Renal cortex interstitium (tissue), 11 donors: ENCODE measurements at regions not wholly inside any gene's neighbourhood (a gene's known extent, or its start where the extent isn't known, plus 50 kb on each side); places are given as distances from the start of the nearest gene placed in this dataset.
"Not testable (repeated sequence)": the region's sequence is repeated elsewhere in the genome, so short reads cannot be mapped to it uniquely, and the experiment has no call there.

Source experiments
- DNase-seq, 11 donors: peaks; one replicate each; pipeline ENCODE4 v3.0.0-alpha.2; 2013; ENCODE audit warnings: low read depth in 9 of 11, low spot score in 4 of 11; ENCODE audit errors: extremely low read depth in 1 of 11

GRCh38 chr12:67056329-67056728 lies 212.8 kb upstream of the CAND1 start:
- DNase-seq = no peak

GRCh38 chr12:67057072-67057471 lies 212.1 kb upstream of the CAND1 start:
- no peak for DNase-seq

- no peak for DNase-seq
Measured at GRCh38 chr12:67062193-67062592, 207.0 kb upstream of the CAND1 start.

DNA sequence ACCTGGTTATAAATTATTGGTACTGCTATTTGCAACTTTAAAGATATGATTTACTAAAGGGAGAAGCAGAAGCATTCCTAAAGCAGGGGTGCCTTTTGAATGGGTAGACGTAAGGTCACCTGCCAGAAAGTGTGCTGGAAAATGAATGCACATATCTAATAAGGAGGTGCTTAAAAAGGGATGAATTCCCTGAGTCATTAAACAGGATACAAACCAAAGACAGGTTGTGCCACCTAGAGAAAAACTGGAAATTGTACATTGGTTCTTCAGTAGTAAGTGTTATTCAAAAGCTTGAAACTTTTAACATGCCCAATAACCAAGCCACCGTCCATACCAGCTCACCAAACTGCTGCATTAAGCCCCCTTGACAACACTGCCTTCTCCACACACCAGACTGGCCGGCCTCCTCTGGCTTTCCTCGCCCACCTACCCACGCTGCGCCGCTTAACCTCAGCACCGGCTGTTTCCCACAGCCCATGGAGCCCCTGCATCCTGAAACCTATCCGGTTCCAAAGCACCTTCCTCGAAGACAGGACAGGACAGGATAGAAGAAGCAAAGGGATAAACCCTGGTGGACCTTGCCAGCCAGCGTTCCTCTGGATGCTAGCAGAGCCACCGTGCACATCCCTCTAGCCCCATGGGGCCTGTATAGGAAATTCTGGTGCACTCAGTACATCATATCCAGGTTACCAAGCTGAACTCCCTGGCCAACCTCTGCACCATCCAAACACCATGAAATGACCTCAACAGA lies 201.5 kb upstream of the CAND1 start:
- DNase-seq = no peak

DNA sequence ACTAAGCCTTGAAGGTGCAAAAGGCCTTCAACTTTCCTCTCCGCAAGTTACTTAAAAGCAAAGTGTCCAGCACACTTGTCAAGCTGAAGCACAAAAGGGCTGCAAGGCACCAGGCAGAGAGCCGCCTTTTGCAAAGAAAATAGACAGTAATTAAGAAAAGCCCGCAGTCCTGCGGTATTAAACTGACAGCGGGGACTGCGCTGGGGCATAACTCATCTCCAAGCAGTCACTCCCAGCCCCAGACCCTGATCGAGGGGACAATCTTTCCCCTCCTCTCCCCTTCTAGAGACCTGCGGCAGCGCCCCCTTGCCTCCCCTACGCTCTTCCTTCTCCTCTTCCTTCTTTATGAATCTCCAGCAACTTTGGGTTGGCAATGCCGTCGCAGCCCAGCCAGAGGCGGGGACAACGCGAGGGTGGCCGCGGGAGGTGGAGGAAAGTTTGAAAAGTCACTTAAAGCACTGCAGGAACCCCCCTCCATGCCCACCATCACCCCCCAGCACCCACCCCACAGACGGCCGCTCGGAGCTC lies 200.9 kb upstream of the CAND1 start:
- DNase-seq = peak in 1 of 11 donors; percentile 26

DNA sequence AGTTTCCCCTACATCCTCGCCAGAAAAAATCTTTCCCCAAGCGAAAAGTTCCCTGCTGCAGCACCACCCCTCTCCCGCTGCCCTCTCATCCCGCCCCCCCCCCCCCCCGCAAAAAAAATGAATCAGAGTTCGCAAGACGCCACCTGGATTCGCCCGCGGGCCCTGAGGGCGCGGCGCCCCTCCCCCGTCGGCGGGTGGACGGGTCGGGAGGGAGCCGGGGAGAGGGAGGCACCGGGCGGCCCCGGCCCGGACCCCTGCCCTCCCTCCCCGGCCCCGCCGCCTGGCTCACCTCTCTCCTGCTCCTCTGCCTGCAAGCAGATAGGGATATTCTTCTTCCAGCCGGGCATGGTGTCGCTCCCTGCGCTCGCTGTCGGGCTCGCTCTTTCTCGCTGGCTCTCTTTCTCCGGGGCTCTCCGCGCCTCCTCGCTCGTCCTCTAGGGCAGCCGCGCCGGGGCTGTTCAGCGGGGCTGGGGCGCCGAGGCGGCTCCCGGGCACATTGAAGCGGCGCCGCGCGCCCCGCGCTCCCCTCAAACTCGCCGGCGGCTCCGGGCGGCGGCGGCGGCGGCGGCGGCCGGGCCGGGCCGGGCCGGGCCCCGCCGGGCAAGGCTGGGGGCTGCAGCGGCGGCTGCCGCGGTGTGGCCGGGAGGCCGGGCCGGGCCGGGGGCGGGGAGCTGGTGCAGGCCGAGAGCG lies 200.3 kb upstream of the CAND1 start:
- peak in 4 of 11 donors; percentile 45 to 54 (median 46) for DNase-seq

DNA sequence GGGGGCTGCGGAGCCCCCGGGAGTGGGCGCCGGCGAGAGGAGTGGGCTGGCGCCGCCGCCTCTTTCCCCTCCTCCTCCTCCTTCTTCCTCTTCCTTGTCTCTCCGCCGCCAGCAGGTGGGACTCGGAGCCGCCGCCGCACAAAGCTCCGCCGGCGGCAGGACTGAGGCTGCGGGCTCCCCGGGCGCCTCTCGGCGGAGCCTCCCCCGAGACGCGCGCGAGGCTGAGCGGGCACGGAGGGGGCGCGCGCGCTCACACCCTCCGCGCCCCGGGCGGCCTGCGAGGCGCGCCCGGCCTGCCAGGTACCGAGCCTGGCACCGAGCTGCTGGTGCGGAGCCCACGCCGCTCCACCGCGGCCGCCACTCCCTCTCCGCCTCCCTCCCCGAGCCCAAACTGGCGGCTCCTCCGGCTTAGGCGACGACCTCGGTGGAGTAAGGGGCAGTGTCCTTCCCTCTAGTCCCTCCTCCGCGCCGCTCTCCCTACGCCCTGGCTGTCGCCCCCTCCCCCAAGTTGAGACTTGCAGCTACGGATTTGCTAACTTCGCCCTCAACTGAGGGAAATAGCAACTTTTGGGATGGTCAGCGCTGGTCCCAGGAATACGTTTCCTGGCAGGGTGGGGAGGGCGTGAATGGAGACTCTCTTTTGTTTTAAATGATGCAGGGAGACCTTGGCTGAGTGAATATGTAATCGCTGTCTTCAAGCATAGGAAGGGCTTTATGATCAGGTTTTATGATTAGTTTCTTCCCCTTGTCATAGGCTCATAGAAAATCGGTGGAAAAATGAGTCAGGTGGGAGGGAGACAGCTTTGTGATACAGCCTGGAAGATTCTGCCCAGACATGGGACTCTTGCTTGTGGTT lies 199.5 kb upstream of the CAND1 start:
- peak in 6 of 11 donors; percentile 43 to 60 (median 54) for DNase-seq

DNA sequence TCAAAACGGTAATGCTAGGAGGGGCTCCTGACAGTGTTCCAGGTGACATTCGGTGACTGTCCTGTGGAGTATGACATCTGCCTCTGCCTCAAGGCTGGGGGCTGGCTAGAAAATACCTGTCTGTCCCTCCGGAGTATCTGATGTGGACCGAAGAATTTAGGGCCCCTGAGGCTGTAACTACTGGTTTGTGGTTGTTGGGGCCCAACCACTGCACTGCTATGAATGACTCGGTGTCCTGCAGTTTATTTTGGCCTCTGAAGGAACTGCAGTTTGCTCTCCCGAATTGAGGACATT lies 198.9 kb upstream of the CAND1 start:
- no peak for DNase-seq

DNA sequence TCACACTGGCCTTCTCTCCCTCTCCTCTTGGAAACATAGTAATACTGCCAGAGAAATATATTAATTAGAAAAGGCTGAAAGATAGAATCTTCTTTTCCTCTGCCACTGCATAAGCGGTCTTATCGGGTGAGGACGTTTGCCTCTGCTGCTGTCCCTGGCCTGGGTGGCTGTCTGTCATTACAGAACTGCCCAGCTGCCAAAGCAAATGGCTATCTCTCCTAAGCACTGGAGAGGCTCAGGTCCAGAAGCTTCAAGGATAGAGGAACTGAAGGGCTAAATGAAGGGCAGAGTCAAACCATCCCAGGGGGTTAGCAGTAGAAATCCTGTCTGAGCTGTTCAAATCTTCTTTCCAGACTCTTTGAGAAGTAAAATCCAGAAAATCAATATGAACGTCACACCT lies 198.6 kb upstream of the CAND1 start:
- DNase-seq = no peak

- not testable (repeated sequence) for DNase-seq
Measured at GRCh38 chr12:67072281-67072680, 196.9 kb upstream of the CAND1 start.

- DNase-seq = no peak
Measured at GRCh38 chr12:67073336-67073735, 195.8 kb upstream of the CAND1 start.

GRCh38 chr12:67074072-67074471 lies 195.1 kb upstream of the CAND1 start:
- no peak for DNase-seq

- no peak for DNase-seq
Measured at GRCh38 chr12:67077617-67078016, 191.5 kb upstream of the CAND1 start.

DNA sequence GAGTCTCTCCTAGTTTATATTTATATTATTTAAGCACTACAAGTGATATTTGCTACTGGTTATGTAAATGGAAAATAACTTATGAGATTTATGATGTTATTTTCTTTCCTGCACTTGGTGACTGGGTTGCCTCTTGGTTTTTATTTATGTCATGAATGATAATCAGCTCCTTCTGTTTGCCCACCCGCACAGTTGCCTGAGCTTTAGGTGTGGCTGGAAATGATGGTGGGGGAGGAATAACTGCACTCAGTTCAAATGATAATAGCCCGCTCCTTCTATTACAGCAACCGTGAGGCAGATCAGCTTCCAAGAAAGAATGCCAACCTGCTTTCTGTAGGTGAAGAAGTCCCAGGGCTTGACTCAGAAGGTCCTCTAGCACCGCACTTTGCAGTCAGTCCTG lies 190.2 kb upstream of the CAND1 start:
- no peak for DNase-seq

DNA sequence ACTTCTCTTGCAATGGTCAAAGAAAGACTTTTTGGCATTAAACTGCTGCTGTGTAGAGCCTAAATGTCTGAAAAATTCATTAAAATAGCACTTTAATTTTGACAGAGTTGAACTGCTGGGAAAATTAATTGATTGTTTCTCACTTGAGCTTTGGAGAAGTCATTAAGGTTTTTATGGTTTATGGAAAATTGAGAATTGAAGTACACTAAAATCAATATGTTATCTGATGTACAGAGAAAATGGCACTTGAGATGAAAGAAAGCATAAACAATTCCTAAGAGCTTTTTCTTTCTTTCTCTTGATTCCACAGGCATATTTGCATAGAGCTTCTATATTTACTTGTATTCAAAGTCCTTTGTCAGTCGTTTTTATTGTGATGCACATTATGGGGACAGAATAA lies 188.5 kb upstream of the CAND1 start:
- DNase-seq = no peak

- DNase-seq = no peak
Measured at GRCh38 chr12:67082221-67082620, 186.9 kb upstream of the CAND1 start.

DNA sequence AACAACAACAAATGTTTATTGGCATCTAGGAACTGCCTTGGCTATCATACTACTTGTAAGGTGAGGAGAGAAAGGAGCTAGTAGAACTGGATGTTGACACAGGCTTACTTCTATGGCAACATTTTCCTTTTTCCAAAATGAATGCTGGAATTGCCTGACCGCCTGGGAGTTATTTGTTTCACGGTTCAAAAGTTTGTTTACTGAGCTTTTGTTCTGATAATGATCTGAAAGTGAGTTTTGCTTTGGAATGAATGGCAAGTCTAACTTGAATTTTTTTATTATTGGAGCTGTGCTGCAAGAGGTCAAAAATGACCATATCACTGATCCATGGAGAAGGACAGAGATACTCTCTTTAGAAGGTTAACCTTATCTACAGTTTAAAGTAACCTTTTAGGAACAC lies 183.5 kb upstream of the CAND1 start:
- DNase-seq = peak in 1 of 11 donors; percentile 38

- no peak for DNase-seq
Measured at GRCh38 chr12:67086116-67086515, 183.0 kb upstream of the CAND1 start.

DNA sequence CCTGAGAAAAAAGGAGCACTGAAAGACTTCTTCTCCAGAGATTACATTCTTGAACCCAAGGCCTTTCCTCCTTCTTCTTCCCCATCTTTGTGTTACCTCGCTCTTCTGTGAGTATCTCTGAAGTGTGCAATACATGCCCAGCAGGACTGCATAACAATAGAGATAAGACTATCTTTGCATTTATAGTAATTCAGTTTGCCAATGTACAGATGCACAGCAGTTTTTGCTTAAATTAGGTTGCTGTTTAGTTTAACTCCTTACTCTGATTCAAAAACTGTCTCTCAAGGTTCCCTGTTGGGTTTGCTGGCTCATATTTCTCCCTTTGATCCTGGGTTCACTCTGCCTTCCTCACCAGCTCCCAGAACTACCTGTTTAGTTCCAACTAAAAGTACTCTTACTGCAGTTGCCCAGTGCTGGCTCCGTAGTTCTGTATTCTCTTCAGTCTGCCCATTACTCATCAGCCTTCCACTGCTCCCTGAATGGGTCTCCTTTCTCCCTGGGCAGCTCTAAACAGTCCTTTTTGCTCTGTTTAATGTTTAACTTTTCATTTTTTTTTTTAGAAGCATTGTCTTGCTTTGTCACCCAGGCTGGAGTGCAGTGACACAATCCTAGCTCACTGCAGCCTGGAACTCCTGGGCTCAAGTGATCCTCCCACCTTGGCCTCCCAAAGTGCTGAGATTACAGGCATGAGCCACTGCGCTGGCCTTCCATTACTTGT lies 180.6 kb upstream of the CAND1 start:
- no peak for DNase-seq
